GM23338 (cell line): ENCODE measurements at regions not wholly inside any gene's neighbourhood (a gene's known extent, or its start where the extent isn't known, plus 50 kb on each side); places are given as distances from the start of the nearest gene placed in this dataset.

Source experiments
- ATAC-seq: fragments of 200-7000 bp; cut with Tn5 transposase; 3 replicates; pipeline ENCODE4 v1.9.1; 2020
- DNase-seq: peaks from one replicate; pipeline ENCODE4 v3.0.0-alpha.2; 2015; ENCODE audit warnings: low spot score
- H2AFZ ChIP-seq: fragments of 200-600 bp; sonication (generic); 2 replicates; pipeline ENCODE4 v1.8.0; 2016; ENCODE audit warnings: antibody characterized with exemption, mild to moderate bottlenecking, moderate library complexity
- H3F3A ChIP-seq: fragments of 200-600 bp; sonication (generic); replicated peaks from 2 replicates; pipeline ENCODE4 v1.8.0; 2017; ENCODE audit warnings: antibody characterized with exemption, mixed run types, low read depth
- H3K27ac ChIP-seq: fragments of 200-600 bp; sonication (generic); 2 replicates; pipeline ENCODE4 v1.6.1; 2016; ENCODE audit warnings: low read depth
- H3K27me3 ChIP-seq: fragments of 200-600 bp; sonication (generic); 2 replicates; pipeline ENCODE4 v1.8.0; 2016; ENCODE audit warnings: mild to moderate bottlenecking, mixed run types, moderate library complexity; ENCODE audit not compliant: insufficient read depth
- H3K36me3 ChIP-seq: fragments of 200-600 bp; sonication (generic); 2 replicates; pipeline ENCODE4 v1.8.0; 2016; ENCODE audit warnings: mild to moderate bottlenecking; ENCODE audit not compliant: insufficient read depth
- H3K4me1 ChIP-seq: fragments of 200-600 bp; sonication (generic); 2 replicates; pipeline ENCODE4 v1.8.0; 2016; ENCODE audit warnings: mild to moderate bottlenecking, moderate library complexity; ENCODE audit not compliant: insufficient read depth
- H3K4me2 ChIP-seq: fragments of 200-600 bp; sonication (generic); 2 replicates; pipeline ENCODE4 v1.7.1; 2017; ENCODE audit warnings: mixed run types
- H3K4me3 ChIP-seq: fragments of 200-600 bp; sonication (generic); 2 replicates; pipeline ENCODE4 v1.6.1; 2016; ENCODE audit warnings: mixed run types
- H3K79me2 ChIP-seq: fragments of 200-600 bp; sonication (generic); replicated peaks from 2 replicates; pipeline ENCODE4 v1.8.0; 2017; ENCODE audit warnings: mild to moderate bottlenecking; ENCODE audit not compliant: insufficient read depth
- H3K9me2 ChIP-seq: fragments of 200-600 bp; sonication (generic); 2 replicates; pipeline ENCODE4 v1.8.0; 2017; ENCODE audit not compliant: insufficient read depth
- H4K20me1 ChIP-seq: fragments of 200-600 bp; sonication (generic); replicated peaks from 2 replicates; pipeline ENCODE4 v1.8.0; 2017; ENCODE audit warnings: mild to moderate bottlenecking; ENCODE audit not compliant: insufficient read depth
- H3K27ac Mint-ChIP-seq: 2 replicates; pipeline ENCODE4 v1.8.0; 2020; ENCODE audit warnings: inconsistent platforms, mild to moderate bottlenecking, moderate library complexity, mixed read lengths
- H3K27me3 Mint-ChIP-seq: 3 replicates; pipeline ENCODE4 v1.8.0; 2022; ENCODE audit warnings: low read depth, mild to moderate bottlenecking, moderate library complexity, mixed read lengths, inconsistent platforms; ENCODE audit not compliant: insufficient read depth, poor library complexity
- H3K36me3 Mint-ChIP-seq: 3 replicates; pipeline ENCODE4 v1.8.0; 2021; ENCODE audit warnings: low read depth, mild to moderate bottlenecking, inconsistent platforms, moderate library complexity, mixed read lengths
- H3K4me1 Mint-ChIP-seq: 3 replicates; pipeline ENCODE4 v1.8.0; 2020; ENCODE audit warnings: mild to moderate bottlenecking, inconsistent platforms, mixed read lengths
- H3K4me3 Mint-ChIP-seq: 3 replicates; pipeline ENCODE4 v1.8.0; 2021; ENCODE audit warnings: moderate library complexity, mild to moderate bottlenecking, inconsistent platforms, mixed read lengths
- H3K9me3 Mint-ChIP-seq: 3 replicates; pipeline ENCODE4 v1.8.0; 2020; ENCODE audit warnings: moderate library complexity, mild to moderate bottlenecking, inconsistent platforms, mixed read lengths
- ETS1 ChIP-seq: IDR thresholded peaks from 2 replicates; pipeline ENCODE4 v1.6.1; 2016; ENCODE audit warnings: antibody characterized with exemption
- EZH2 ChIP-seq: fragments of 200-600 bp; sonication (generic); IDR thresholded peaks from one replicate; pipeline ENCODE4 v1.8.0; 2017; ENCODE audit warnings: antibody characterized with exemption, mild to moderate bottlenecking, low read depth; ENCODE audit not compliant: unreplicated experiment
- EZH2phosphoT487 ChIP-seq: fragments of 200-600 bp; sonication (generic); IDR thresholded peaks from one replicate; pipeline ENCODE4 v1.8.1; 2018; ENCODE audit warnings: antibody characterized with exemption; ENCODE audit not compliant: unreplicated experiment
- NANOG ChIP-seq: IDR thresholded peaks from 2 replicates; pipeline ENCODE4 v1.6.1; 2016; ENCODE audit warnings: antibody characterized with exemption, borderline replicate concordance
- REST ChIP-seq: IDR thresholded peaks from one replicate; pipeline ENCODE4 v1.6.1; 2018; ENCODE audit warnings: antibody characterized with exemption; ENCODE audit not compliant: unreplicated experiment
- TF ChIP-seq, protein P1 (sequence below), 2 experiments: fragments of 200-600 bp in 1 of 2; sonication (generic) in 1 of 2; conservative IDR thresholded peaks; 2 replicates each; pipeline versions ENCODE4 v1.5.1 to v1.6.1; 2016 to 2017; ENCODE audit warnings: antibody characterized with exemption in 2 of 2, low read depth in 2 of 2, mild to moderate bottlenecking in 2 of 2, moderate library complexity in 1 of 2
- TF ChIP-seq, protein P2 (sequence below): fragments of 250-450 bp; sonication (Bioruptor Pico); IDR thresholded peaks from 2 replicates; pipeline ENCODE4 v1.5.0; 2020; ENCODE audit warnings: mild to moderate bottlenecking, moderate library complexity

DNA sequence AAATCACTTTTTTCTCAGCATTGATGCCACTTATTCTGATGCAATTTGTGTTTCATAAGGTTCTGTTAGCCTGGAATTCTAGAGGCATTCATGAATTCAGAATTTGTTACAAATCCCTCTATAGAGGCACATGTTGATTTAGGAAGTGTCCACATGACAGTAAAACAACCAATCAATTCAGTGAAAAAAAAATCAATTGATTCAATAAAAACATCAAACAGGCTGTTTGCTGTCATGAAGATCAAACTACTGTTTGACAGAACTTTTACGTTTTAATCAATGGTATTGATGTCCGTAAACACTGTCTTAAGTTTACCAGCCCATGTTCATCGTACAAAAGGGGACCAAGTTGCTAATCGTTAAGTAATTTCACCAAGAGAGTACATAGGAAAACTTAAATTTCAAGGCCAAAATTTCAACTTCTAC is 261.5 kb downstream of the FIGN start:
- DNase-seq = no peak
- peaks cover under 1% of the 10 kb centered on the region for H3K27me3 Mint-ChIP-seq
- Histone ChIP-seq H3F3A (no peaks in the 10 kb centered on the region), H3K4me1 (no peaks in the 10 kb centered on the region; the same call in 1 of the 2 replicates), H2AFZ (no peak overlapping the region), H3K9me2 (no peaks in the 10 kb centered on the region), H3K4me2 (no peak overlapping the region), H3K4me3 (no peak overlapping the region), H3K79me2 (no peaks in the 10 kb centered on the region), H3K27me3 (no peaks in the 10 kb centered on the region), H3K36me3 (no peaks in the 10 kb centered on the region), H3K27ac (no peak overlapping the region), H4K20me1 (no peaks in the 10 kb centered on the region)
- H3K4me1 Mint-ChIP-seq = peaks cover 12% of the 10 kb centered on the region; the same call in 2 of the 3 replicates
- no peak overlapping the region for H3K4me3 Mint-ChIP-seq
- no peak overlapping the region for H3K27ac Mint-ChIP-seq
- H3K9me3 Mint-ChIP-seq = no peaks in the 10 kb centered on the region
- ATAC-seq = no peak
- TF ChIP-seq NANOG = no peak
- TF ChIP-seq ETS1 = no peak
- TF ChIP-seq, protein P1, sequence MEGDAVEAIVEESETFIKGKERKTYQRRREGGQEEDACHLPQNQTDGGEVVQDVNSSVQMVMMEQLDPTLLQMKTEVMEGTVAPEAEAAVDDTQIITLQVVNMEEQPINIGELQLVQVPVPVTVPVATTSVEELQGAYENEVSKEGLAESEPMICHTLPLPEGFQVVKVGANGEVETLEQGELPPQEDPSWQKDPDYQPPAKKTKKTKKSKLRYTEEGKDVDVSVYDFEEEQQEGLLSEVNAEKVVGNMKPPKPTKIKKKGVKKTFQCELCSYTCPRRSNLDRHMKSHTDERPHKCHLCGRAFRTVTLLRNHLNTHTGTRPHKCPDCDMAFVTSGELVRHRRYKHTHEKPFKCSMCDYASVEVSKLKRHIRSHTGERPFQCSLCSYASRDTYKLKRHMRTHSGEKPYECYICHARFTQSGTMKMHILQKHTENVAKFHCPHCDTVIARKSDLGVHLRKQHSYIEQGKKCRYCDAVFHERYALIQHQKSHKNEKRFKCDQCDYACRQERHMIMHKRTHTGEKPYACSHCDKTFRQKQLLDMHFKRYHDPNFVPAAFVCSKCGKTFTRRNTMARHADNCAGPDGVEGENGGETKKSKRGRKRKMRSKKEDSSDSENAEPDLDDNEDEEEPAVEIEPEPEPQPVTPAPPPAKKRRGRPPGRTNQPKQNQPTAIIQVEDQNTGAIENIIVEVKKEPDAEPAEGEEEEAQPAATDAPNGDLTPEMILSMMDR (conservative IDR thresholded peaks at IDR 0.05; ENCODE audit: low read depth in 2 of 2) = no peak
- no peak for TF ChIP-seq EZH2
- TF ChIP-seq REST = no peak
- TF ChIP-seq EZH2phosphoT487 = no peak
- TF ChIP-seq, protein P2, sequence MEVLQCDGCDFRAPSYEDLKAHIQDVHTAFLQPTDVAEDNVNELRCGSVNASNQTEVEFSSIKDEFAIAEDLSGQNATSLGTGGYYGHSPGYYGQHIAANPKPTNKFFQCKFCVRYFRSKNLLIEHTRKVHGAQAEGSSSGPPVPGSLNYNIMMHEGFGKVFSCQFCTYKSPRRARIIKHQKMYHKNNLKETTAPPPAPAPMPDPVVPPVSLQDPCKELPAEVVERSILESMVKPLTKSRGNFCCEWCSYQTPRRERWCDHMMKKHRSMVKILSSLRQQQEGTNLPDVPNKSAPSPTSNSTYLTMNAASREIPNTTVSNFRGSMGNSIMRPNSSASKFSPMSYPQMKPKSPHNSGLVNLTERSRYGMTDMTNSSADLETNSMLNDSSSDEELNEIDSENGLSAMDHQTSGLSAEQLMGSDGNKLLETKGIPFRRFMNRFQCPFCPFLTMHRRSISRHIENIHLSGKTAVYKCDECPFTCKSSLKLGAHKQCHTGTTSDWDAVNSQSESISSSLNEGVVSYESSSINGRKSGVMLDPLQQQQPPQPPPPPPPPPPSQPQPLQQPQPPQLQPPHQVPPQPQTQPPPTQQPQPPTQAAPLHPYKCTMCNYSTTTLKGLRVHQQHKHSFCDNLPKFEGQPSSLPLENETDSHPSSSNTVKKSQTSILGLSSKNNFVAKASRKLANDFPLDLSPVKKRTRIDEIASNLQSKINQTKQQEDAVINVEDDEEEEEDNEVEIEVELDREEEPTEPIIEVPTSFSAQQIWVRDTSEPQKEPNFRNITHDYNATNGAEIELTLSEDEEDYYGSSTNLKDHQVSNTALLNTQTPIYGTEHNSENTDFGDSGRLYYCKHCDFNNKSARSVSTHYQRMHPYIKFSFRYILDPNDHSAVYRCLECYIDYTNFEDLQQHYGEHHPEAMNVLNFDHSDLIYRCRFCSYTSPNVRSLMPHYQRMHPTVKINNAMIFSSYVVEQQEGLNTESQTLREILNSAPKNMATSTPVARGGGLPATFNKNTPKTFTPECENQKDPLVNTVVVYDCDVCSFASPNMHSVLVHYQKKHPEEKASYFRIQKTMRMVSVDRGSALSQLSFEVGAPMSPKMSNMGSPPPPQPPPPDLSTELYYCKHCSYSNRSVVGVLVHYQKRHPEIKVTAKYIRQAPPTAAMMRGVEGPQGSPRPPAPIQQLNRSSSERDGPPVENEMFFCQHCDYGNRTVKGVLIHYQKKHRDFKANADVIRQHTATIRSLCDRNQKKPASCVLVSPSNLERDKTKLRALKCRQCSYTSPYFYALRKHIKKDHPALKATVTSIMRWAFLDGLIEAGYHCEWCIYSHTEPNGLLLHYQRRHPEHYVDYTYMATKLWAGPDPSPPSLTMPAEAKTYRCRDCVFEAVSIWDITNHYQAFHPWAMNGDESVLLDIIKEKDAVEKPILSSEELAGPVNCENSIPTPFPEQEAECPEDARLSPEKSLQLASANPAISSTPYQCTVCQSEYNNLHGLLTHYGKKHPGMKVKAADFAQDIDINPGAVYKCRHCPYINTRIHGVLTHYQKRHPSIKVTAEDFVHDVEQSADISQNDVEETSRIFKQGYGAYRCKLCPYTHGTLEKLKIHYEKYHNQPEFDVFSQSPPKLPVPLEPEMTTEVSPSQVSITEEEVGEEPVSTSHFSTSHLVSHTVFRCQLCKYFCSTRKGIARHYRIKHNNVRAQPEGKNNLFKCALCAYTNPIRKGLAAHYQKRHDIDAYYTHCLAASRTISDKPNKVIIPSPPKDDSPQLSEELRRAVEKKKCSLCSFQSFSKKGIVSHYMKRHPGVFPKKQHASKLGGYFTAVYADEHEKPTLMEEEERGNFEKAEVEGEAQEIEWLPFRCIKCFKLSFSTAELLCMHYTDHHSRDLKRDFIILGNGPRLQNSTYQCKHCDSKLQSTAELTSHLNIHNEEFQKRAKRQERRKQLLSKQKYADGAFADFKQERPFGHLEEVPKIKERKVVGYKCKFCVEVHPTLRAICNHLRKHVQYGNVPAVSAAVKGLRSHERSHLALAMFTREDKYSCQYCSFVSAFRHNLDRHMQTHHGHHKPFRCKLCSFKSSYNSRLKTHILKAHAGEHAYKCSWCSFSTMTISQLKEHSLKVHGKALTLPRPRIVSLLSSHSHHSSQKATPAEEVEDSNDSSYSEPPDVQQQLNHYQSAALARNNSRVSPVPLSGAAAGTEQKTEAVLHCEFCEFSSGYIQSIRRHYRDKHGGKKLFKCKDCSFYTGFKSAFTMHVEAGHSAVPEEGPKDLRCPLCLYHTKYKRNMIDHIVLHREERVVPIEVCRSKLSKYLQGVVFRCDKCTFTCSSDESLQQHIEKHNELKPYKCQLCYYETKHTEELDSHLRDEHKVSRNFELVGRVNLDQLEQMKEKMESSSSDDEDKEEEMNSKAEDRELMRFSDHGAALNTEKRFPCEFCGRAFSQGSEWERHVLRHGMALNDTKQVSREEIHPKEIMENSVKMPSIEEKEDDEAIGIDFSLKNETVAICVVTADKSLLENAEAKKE (CRISPR knock-in tag) = no peak
- no peaks in the 10 kb centered on the region for H3K36me3 Mint-ChIP-seq
